Adrenal gland (tissue), 9 donors: ENCODE measurements at regions not wholly inside any gene's neighbourhood (a gene's known extent, or its start where the extent isn't known, plus 50 kb on each side); places are given as distances from the start of the nearest gene placed in this dataset.

Experiments
- DNase-seq, 7 donors: peaks; one replicate each; pipeline ENCODE4 v3.0.0-alpha.2; 2019 to 2020
- H3K27ac ChIP-seq, 5 donors: fragments of 200-600 bp; sonication (generic) in 4 of 5; 1 replicate in 3 of 5; 2 replicates in 2 of 5; pipeline versions ENCODE4 v1.5.1 to v1.8.0; 2016 to 2020; ENCODE audit warnings: mild to moderate bottlenecking in 1 of 5
- H3K27me3 ChIP-seq: fragments of 200-600 bp; 2 replicates; pipeline ENCODE4 v1.8.0; 2021
- H3K36me3 ChIP-seq, 2 donors: fragments of 200-600 bp; replicated peaks in 1 of 2; 1 replicate in 1 of 2; 2 replicates in 1 of 2; pipeline versions ENCODE4 v1.5.1 to v1.8.0; 2018 to 2022
- H3K4me1 ChIP-seq, 2 donors: fragments of 200-600 bp; replicated peaks in 1 of 2; 1 replicate in 1 of 2; 2 replicates in 1 of 2; pipeline versions ENCODE4 v1.5.1 to v1.8.0; 2018 to 2021
- H3K4me3 ChIP-seq, 4 donors: fragments of 200-600 bp; sonication (generic) in 3 of 4; one replicate each; pipeline ENCODE4 v1.5.1; 2016 to 2018
- H3K9me3 ChIP-seq, 3 donors: fragments of 200-600 bp; sonication (generic) in 1 of 3; replicated peaks in 1 of 3; 1 replicate in 2 of 3; 2 replicates in 1 of 3; pipeline versions ENCODE4 v1.5.1 to v1.8.0; 2016 to 2021
- CTCF ChIP-seq, 6 experiments: fragments of 450-650 bp in 4 of 6; fragments of 200-600 bp in 2 of 6; sonication (generic) in 1 of 6; IDR thresholded peaks; 1 replicate in 5 of 6; 2 replicates in 1 of 6; pipeline versions ENCODE4 v1.5.1 to v1.8.0; 2016 to 2021; ENCODE audit warnings: antibody characterized with exemption in 6 of 6, mild to moderate bottlenecking in 2 of 6, moderate library complexity in 1 of 6
- POLR2A ChIP-seq, 2 donors: fragments of 450-650 bp; IDR thresholded peaks; one replicate each; pipeline ENCODE4 v1.6.1; 2017; ENCODE audit warnings: antibody characterized with exemption in 2 of 2, mild to moderate bottlenecking in 2 of 2, moderate library complexity in 1 of 2
- WGBS, 4 donors: extraction: QIAGEN DNeasy Blood & Tissue Kit in 2 of 4; methylation state at CpG; one replicate each; pipeline versions ENCODE4 v1.1.5 to v1.1.7; 2013 to 2017; 5-methylcytosine and 5-hydroxymethylcytosine counted together
- intact Hi-C, 2 donors: fragments of 100-400 bp; cut with DNase I; formaldehyde crosslinking; loops; one replicate each; pipeline versions ENCODE4 v1.14.1 to v1.15.0; 2022 to 2023
- donor health status: healthy with polysubstance abuse.
- donor health status: Bipolar disorder and iron deficiency.
- donor health status: DM: yes; HTN: yes; CAD: no.
- donor health status: DM: no; HTN: no; CAD: no.
- donor health status: DM: no; HTN: no; CAD: no.

DNA sequence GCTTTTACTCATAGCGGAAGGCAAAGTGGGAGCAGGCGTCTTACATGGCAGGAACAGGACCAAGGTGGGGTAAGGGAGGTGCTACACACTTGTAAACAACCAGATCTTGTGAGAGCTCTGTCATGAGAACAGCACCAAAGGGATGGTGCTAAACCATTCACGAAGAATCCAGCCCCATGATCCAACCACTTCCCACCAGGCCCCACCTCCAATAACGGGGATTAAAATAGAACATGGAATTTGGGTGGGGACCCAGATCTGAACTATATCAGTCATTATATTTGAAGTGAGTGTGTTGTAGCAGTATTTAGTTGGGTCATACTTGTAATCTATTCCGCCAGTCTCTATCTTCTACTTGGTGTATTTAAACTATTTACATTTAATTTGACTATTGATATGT, 190.9 kb downstream of the RPLP1 start:
- Histone ChIP-seq H3K27me3 (peaks cover 6% of the 10 kb centered on the region), H3K4me1 (no peaks in the 10 kb centered on the region), H3K27ac (no peak overlapping the region), H3K36me3 (no peaks in the 10 kb centered on the region), H3K4me3 (no peak overlapping the region), H3K9me3 (peaks cover 0 to 4% (median 0%) of the 10 kb centered on the region in 3 donors)
- peak in 1 of 7 donors; percentile 5 for DNase-seq
- no peak for TF ChIP-seq POLR2A (IDR thresholded peaks at IDR 0.05)
- TF ChIP-seq CTCF (IDR thresholded peaks at IDR 0.05): no peak
- intact Hi-C loops: no loop called here
- WGBS, 4 donors: 64 to 94% (median 85%) methylated on average over 5 of the region's 5 CpGs

DNA sequence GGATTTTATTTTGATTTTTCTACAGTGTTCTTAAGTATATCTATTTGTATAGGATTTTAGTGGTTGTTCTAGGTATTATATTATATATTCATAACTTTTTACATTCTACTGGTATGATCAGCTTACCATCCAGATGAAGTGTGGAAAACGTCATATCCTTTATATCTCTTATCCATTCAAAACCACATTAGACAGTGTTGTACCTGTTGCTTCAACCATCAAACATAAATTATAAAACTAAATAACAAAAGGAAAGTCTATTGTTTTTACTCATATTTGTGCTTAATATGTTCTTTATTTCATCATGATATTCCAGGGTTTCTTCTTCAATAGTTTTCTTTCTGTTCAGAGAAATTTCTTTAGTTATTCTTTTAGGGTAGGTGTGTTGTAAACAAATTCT, 191.4 kb downstream of the RPLP1 start:
- TF ChIP-seq POLR2A (IDR thresholded peaks at IDR 0.05) (no peak), CTCF (IDR thresholded peaks at IDR 0.05) (no peak)
- H3K4me3 ChIP-seq: no peak overlapping the region
- no peak overlapping the region for H3K27ac ChIP-seq
- H3K36me3 ChIP-seq: no peaks in the 10 kb centered on the region
- no peaks in the 10 kb centered on the region for H3K4me1 ChIP-seq
- H3K27me3 ChIP-seq: peaks cover 7% of the 10 kb centered on the region
- DNase-seq: no peak
- intact Hi-C loops: no loop called here
- peaks cover 0 to 4% (median 0%) of the 10 kb centered on the region in 3 donors for H3K9me3 ChIP-seq
- 51 to 68% (median 65%) methylated on average over 1 of the region's 1 CpG for WGBS, 4 donors

- Histone ChIP-seq H3K27ac (no peak overlapping the region), H3K9me3 (peaks cover 0 to 4% (median 0%) of the 10 kb centered on the region in 3 donors), H3K27me3 (peaks cover 7% of the 10 kb centered on the region), H3K36me3 (no peaks in the 10 kb centered on the region), H3K4me3 (no peak overlapping the region), H3K4me1 (no peaks in the 10 kb centered on the region)
- no peak for DNase-seq
- intact Hi-C loops: no loop called here
- WGBS, 4 donors: 69 to 95% (median 91%) methylated on average over 1 of the region's 1 CpG
- TF ChIP-seq CTCF (IDR thresholded peaks at IDR 0.05) (no peak), POLR2A (IDR thresholded peaks at IDR 0.05) (no peak)
These were observed 192.3 kb downstream of the RPLP1 start for GRCh38 chr15:69644876-69645275.

GRCh38 chr15:69647142-69647513, 194.5 kb downstream of the RPLP1 start:
- H3K4me3 ChIP-seq: no peak overlapping the region
- no peaks in the 10 kb centered on the region for H3K9me3 ChIP-seq
- no peak overlapping the region for H3K27ac ChIP-seq
- peak in 1 of 7 donors; percentile 5 for DNase-seq
- no peaks in the 10 kb centered on the region for H3K4me1 ChIP-seq
- H3K27me3 ChIP-seq: peaks cover 7% of the 10 kb centered on the region
- H3K36me3 ChIP-seq: no peaks in the 10 kb centered on the region
- intact Hi-C loops: no loop called here
- TF ChIP-seq CTCF (IDR thresholded peaks at IDR 0.05): no peak
- no peak for TF ChIP-seq POLR2A (IDR thresholded peaks at IDR 0.05)
- 38 to 79% (median 61%) methylated on average over 1 of the region's 1 CpG for WGBS, 4 donors
